Central memory CD8-positive, alpha-beta T cell (primary cell): ENCODE measurements at regions not wholly inside any gene's neighbourhood (a gene's known extent, or its start where the extent isn't known, plus 50 kb on each side); places are given as distances from the start of the nearest gene placed in this dataset.

Experiments
- ATAC-seq: fragments of 150-1000 bp; cut with Tn5 transposase; replicated peaks from 2 replicates; pipeline ENCODE4 v1.10.0; 2022; ENCODE audit warnings: mild to moderate bottlenecking, moderate FRiP score, moderate number of reproducible peaks; ENCODE audit not compliant: poor library complexity, severe bottlenecking; ENCODE audit errors: extremely low read depth
- DNase-seq, 2 donors: peaks; one replicate each; pipeline ENCODE4 v3.0.0; 2021; ENCODE audit warnings: low spot score in 2 of 2
- H3K27ac Mint-ChIP-seq: one replicate; pipeline ENCODE4 v1.8.0; 2022; ENCODE audit warnings: low read depth, mild to moderate bottlenecking, moderate library complexity, mixed read lengths
- H3K27me3 Mint-ChIP-seq: one replicate; pipeline ENCODE4 v1.8.0; 2022; ENCODE audit warnings: mixed read lengths
- H3K36me3 Mint-ChIP-seq: one replicate; pipeline ENCODE4 v1.8.0; 2022; ENCODE audit warnings: mild to moderate bottlenecking, moderate library complexity, mixed read lengths; ENCODE audit not compliant: insufficient read depth
- H3K4me1 Mint-ChIP-seq: one replicate; pipeline ENCODE4 v1.8.0; 2022; ENCODE audit warnings: mixed read lengths
- H3K4me3 Mint-ChIP-seq: one replicate; pipeline ENCODE4 v1.8.0; 2022; ENCODE audit warnings: mild to moderate bottlenecking, moderate library complexity, mixed read lengths
- H3K9me3 Mint-ChIP-seq: one replicate; pipeline ENCODE4 v1.8.0; 2022; ENCODE audit warnings: mixed read lengths

DNA sequence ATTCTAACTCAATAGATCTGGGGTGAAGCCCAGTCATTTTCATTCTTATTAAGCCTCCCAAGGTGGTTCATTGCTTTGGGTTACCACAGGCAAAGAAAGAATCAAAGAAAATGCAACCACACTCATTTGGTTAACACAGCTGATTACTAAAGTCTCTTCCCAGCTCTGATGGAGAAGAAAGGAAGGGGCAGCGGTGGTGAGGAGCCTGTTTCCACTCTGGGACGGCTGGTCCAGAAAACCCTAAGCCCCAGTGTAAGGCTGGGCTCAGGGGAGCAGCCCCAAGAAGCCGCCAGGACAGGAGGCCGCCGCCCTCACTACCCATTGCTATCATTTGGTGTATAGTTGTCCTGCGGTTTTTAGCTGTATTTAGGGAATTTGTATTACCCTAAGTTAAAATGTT is 226.9 kb downstream of the CD83 start:
- no peak overlapping the region for H3K27ac Mint-ChIP-seq
- ATAC-seq = no peak
- H3K4me3 Mint-ChIP-seq = no peak overlapping the region
- H3K9me3 Mint-ChIP-seq = no peaks in the 10 kb centered on the region
- H3K4me1 Mint-ChIP-seq = no peaks in the 10 kb centered on the region
- no peaks in the 10 kb centered on the region for H3K27me3 Mint-ChIP-seq
- H3K36me3 Mint-ChIP-seq = no peaks in the 10 kb centered on the region
- no peak for DNase-seq

DNA sequence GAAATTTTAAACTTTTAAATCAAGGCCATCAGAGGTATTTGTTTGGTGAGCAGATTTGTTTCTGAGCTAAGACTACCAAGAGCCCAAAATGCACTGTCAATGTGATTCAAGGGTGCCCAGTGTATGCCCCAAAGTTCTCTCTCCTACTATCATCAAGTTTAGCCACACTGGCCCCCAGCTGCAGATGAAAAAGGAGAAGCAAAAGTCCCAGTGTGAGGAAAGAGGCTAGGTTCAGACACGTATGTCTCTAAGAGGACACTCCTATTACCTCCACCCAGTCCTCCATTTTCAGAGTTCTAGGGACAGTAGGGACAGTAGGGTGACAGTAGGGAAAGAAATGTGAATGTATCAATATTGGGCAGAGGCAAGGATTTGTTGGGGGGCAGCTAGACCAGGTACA is 230.8 kb downstream of the CD83 start:
- no peak for DNase-seq
- no peak for ATAC-seq
- Mint-ChIP-seq H3K4me1 (no peaks in the 10 kb centered on the region), H3K4me3 (no peak overlapping the region), H3K27me3 (no peaks in the 10 kb centered on the region), H3K36me3 (peaks cover 2% of the 10 kb centered on the region), H3K9me3 (no peaks in the 10 kb centered on the region), H3K27ac (no peak overlapping the region)

DNA sequence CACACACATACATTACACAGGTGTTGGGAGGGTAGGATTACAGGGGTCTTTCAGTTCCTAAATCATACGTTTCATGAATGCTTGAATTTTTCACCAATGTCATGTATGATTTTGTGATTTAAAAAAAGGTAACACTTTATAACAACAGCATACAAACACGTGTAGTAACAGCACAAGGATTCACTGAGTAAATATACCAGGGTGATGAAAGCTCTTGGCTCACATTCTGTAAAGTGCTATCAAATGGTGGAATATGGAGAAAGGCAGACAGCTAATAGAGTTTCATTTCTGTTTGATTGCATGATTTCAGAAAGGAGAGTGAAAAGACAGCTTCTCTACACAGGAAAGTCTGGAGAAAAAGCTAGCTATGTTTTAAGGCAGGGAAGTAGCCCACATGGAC is 231.9 kb downstream of the CD83 start:
- Mint-ChIP-seq H3K27me3 (no peaks in the 10 kb centered on the region), H3K9me3 (no peaks in the 10 kb centered on the region), H3K4me3 (no peak overlapping the region), H3K4me1 (no peaks in the 10 kb centered on the region), H3K36me3 (peaks cover 2% of the 10 kb centered on the region), H3K27ac (no peak overlapping the region)
- DNase-seq (no peak), ATAC-seq (no peak)

DNA sequence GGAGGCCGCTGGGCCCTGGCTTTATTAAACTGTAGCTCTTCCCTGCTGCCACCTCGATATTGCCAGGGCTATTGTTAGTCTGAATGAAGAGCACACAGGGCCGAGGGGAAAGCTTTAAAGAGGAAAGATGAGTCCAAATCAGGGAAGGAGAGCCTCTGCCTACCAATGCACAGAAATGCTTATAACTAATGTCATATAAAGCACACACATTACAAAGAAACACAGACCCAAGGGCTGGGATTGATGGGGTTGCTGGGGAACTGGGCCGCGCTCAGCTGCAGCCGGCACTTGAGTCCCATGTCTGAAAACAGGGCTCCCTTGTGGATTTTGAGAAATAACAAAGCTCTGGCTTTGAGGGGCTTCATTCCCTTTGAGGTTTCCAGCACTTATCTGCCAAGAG is 232.6 kb downstream of the CD83 start:
- Mint-ChIP-seq H3K27ac (no peak overlapping the region), H3K36me3 (peaks cover 2% of the 10 kb centered on the region), H3K4me3 (no peak overlapping the region), H3K9me3 (no peaks in the 10 kb centered on the region), H3K27me3 (no peaks in the 10 kb centered on the region), H3K4me1 (no peaks in the 10 kb centered on the region)
- no peak for DNase-seq
- ATAC-seq = no peak

DNA sequence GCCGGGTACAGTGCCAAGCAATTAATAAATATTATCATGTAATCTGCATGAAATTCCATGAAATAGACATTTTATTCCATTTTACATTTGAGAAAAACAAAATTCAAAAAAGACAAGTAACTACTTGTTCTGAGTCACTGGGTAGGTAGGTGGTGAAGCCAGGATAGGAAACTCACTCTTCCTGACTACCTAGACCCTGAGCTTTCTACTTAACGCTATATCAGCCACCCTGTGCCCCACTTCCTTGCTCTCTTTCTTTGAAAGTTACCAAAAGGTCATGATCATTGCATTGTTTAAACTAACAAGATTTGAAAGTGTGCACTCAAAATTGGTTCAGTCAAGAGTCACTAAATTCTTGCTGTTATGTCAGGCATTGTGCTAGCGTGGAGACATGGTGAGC is 235.7 kb downstream of the CD83 start:
- DNase-seq = no peak
- Mint-ChIP-seq H3K27ac (no peak overlapping the region), H3K36me3 (peaks cover 2% of the 10 kb centered on the region), H3K4me3 (no peak overlapping the region), H3K9me3 (no peaks in the 10 kb centered on the region), H3K27me3 (no peaks in the 10 kb centered on the region), H3K4me1 (no peaks in the 10 kb centered on the region)
- ATAC-seq = no peak

DNA sequence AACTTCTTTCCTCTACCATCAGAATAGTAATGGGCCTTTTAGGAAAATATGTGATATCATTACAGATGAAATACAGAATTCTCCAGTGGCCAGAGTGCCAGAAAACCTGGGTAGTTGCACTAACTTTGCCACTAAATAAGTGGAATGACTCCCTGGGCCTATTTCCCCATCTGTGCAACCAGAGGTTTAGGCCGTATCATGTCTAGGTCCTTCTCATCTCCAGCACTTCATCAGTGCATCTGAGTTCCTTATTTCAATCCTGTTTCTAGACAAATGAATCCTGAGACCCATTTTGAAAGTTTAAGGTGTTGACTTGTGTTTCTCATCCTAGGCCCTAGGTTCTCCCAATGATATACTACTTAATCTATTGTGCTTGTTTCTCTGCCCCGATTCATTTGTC is 236.2 kb downstream of the CD83 start:
- Mint-ChIP-seq H3K9me3 (no peaks in the 10 kb centered on the region), H3K36me3 (peaks cover 2% of the 10 kb centered on the region), H3K4me3 (no peak overlapping the region), H3K27ac (no peak overlapping the region), H3K4me1 (no peaks in the 10 kb centered on the region), H3K27me3 (no peaks in the 10 kb centered on the region)
- DNase-seq (no peak), ATAC-seq (no peak)

DNA sequence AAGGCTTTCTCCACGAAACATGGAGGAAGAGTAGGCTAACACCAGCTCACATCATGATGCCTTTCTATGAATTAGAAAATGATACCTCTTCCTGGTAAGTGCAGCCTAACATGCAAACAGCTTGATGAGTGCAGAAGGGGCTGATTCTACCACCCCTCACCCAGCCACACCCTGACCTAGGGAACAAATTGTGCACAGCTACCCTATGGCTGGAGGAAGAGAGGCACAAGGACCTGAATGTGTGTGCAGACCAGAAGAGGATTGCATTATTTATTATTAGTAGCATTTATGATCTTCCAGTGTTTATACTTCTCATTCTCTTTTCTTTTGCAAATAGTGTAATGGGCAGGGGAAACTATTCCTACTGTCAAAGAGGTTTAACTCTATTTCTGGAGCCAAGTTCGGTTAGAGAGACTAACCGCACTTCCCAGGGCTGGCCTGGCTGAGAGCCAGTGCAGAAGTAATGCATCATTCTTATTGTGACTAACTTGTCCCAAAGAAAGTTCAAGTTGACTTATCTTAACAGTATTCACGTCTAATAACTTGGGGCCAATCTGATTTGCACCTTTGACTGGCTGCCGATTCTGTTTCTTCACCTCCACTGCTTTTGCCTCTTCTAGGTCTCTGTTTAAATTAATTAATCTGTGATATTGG is 237.5 kb downstream of the CD83 start:
- no peaks in the 10 kb centered on the region for H3K4me1 Mint-ChIP-seq
- H3K27me3 Mint-ChIP-seq = no peaks in the 10 kb centered on the region
- H3K36me3 Mint-ChIP-seq = peaks cover 2% of the 10 kb centered on the region
- no peak overlapping the region for H3K27ac Mint-ChIP-seq
- ATAC-seq (no peak), DNase-seq (no peak)
- no peak overlapping the region for H3K4me3 Mint-ChIP-seq
- H3K9me3 Mint-ChIP-seq = no peaks in the 10 kb centered on the region

DNA sequence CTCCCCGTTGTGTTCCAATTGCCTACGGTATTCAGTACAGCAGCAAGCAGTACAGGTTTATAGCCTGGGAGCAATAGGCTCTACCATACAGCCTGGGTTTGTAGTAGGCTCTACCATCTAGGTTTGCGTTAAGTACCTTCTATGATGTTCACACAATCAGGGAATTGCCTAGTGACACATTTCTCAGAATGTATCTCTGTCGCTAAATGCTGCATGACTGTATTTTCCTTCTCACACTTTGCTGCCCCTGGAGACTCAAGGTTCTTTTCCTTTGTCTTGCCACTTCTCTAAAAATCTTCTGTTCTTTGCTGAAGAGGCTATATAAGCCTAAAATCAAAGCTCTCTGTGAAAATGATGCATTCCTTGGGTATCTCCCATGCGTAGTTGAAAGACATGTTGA is 241.9 kb downstream of the CD83 start:
- ATAC-seq = no peak
- no peak overlapping the region for H3K4me3 Mint-ChIP-seq
- H3K9me3 Mint-ChIP-seq = no peaks in the 10 kb centered on the region
- peaks cover 10% of the 10 kb centered on the region for H3K27me3 Mint-ChIP-seq
- DNase-seq = no peak
- no peak overlapping the region for H3K27ac Mint-ChIP-seq
- no peaks in the 10 kb centered on the region for H3K36me3 Mint-ChIP-seq
- no peaks in the 10 kb centered on the region for H3K4me1 Mint-ChIP-seq

DNA sequence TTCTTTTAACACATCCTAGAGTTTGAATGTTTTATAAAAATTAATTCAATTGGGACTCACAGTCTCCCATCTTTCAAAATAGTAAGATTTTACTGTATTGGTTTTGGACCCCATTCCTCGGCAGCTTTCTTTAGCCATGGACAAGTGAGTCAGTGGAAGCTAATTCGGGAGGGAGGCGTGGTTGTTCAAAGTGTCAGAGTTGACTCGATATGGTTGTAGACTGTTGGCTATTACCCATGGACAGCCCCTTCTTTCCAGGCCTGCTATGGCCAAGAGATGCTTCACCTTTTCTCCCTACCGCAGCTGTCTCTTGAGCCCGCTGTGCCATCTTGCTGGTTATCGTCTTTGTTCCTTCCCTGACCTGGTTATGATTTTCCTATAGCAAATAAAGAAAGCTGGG is 243.0 kb downstream of the CD83 start:
- Mint-ChIP-seq H3K4me1 (no peaks in the 10 kb centered on the region), H3K9me3 (no peaks in the 10 kb centered on the region)

DNA sequence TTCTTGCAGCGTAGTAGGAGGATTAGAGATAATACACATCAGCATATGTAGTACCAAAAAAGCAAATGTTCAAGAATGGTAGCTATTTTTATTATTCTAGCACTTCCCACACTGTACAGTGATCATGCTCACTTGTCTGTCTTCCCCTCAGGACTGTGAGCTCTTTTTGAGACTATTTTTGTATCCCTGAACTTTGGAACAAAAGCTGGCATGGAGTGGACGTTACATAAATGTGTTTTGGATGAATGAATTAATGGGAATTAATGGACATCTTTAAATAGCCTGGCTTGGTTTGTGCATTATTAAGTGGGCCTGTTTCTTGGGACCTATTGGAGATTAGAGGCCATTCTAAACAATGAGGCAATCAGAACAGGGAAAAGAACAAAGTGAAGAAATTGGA is 243.7 kb downstream of the CD83 start:
- ATAC-seq (no peak), DNase-seq (no peak)
- Mint-ChIP-seq H3K27ac (no peak overlapping the region), H3K4me3 (no peak overlapping the region), H3K4me1 (no peaks in the 10 kb centered on the region), H3K9me3 (no peaks in the 10 kb centered on the region), H3K27me3 (peaks cover 10% of the 10 kb centered on the region), H3K36me3 (no peaks in the 10 kb centered on the region)

More for the DNA sequence above, 243.0 kb downstream of the CD83 start:
- ATAC-seq (no peak), DNase-seq (no peak)
- Mint-ChIP-seq H3K27ac (no peak overlapping the region), H3K4me3 (no peak overlapping the region), H3K27me3 (peaks cover 10% of the 10 kb centered on the region), H3K36me3 (no peaks in the 10 kb centered on the region)

DNA sequence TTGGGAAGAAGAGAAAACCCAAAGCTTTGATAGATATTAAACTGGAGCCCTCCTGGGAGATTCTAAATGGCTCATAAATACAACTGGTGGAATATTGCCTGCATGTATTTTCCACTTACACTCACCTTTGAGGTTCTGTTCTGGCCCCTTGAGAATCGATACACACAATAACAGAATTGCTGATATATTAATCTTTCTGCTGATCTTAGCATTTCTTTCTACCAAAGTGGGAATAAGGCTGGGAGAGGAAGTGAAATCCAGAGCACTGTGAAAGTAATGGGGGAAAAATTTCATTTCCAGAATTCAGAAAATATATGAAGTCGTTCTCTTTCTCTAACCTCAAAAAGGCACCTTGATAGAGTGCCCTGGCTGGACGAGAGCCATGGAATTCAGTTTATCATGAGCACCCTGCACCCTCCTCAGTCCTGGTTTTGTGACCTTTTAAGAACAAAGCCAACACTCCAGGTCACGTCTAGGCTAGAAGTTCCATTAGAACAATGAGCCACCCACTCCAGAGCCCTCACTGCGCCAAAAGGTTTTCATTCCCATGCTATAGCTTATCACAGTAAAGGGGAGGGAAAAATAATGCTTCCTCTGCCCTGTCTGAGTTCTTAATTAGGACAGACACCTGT is 244.5 kb downstream of the CD83 start:
- Mint-ChIP-seq H3K27ac (no peak overlapping the region), H3K27me3 (peaks cover 10% of the 10 kb centered on the region), H3K4me3 (no peak overlapping the region), H3K4me1 (no peaks in the 10 kb centered on the region), H3K36me3 (no peaks in the 10 kb centered on the region), H3K9me3 (no peaks in the 10 kb centered on the region)
- no peak for DNase-seq
- no peak for ATAC-seq

DNA sequence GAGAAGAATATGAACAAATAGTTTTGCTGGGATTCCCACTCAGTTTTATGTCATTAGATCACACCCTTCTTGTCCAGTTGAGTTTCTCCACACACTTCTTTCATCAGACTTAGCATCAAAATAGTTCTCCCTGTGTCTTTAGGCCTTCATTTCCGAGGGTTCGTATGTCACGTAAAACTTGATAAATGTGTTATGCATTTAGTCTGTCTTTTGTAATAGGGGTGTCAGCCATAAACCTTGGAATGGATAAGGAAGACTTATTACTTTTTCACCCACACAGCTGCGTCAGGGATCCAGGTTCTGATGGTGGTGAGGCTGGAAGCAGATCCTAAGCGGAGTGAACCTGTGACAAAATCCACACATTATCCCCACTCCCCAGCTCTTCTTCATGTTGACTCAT is 246.8 kb downstream of the CD83 start:
- ATAC-seq (no peak), DNase-seq (no peak)
- no peak overlapping the region for H3K4me3 Mint-ChIP-seq
- no peak overlapping the region for H3K27ac Mint-ChIP-seq
- H3K9me3 Mint-ChIP-seq = no peaks in the 10 kb centered on the region
- peaks cover 10% of the 10 kb centered on the region for H3K27me3 Mint-ChIP-seq
- H3K4me1 Mint-ChIP-seq = no peaks in the 10 kb centered on the region
- H3K36me3 Mint-ChIP-seq = no peaks in the 10 kb centered on the region

DNA sequence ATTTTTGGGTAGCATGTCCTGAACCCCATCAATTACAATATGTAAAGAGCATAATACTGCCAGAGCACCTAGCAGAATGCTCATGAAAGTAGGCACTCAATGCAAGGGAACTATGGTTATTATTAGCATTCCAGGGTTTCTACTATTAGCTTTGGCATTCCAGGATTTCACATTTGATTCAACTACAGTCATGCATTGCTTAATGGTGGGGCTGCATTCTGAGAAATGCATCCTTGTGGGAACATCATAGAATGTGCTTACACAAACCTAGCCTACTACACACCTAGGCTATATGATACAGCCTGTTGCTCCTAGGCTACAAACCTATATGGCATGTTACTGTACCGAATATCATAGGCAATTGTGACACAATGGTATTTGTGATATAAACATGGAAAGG is 247.8 kb downstream of the CD83 start:
- H3K4me1 Mint-ChIP-seq = no peaks in the 10 kb centered on the region
- no peak for DNase-seq
- H3K27me3 Mint-ChIP-seq = peaks cover 10% of the 10 kb centered on the region
- H3K9me3 Mint-ChIP-seq = no peaks in the 10 kb centered on the region
- no peak for ATAC-seq
- H3K36me3 Mint-ChIP-seq = no peaks in the 10 kb centered on the region
- no peak overlapping the region for H3K4me3 Mint-ChIP-seq
- H3K27ac Mint-ChIP-seq = no peak overlapping the region
